NCI-H146 treated with DMSO at 0.1 percent for 48 hours (cell line): ENCODE measurements at regions not wholly inside any gene's neighbourhood (a gene's known extent, or its start where the extent isn't known, plus 50 kb on each side); places are given as distances from the start of the nearest gene placed in this dataset.

Source experiments
- DNase-seq: peaks from one replicate; lab custom pipeline; 2025; ENCODE audit not compliant: unreplicated experiment; lab: John Stamatoyannopoulos, UW

DNA sequence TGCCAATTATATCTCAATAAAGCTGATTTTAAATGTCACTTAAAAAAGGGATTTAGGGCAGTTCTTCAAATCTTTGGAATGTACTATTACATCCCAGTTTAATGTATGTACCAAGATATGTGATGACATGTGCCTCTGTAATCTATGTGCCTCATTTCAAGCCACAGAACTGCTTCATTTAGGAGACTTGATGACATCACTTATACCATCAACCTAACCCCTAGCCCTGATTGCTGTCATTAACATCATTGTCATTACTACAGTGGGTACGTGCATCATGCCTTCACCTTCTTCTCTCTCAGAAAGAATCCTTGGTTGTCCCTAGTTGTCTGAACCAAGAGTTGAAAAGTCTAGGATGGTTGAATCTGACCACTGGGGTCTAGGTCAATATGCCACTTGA lies 134.3 kb upstream of the RAB11FIP2 start:
- no peak for DNase-seq

DNA sequence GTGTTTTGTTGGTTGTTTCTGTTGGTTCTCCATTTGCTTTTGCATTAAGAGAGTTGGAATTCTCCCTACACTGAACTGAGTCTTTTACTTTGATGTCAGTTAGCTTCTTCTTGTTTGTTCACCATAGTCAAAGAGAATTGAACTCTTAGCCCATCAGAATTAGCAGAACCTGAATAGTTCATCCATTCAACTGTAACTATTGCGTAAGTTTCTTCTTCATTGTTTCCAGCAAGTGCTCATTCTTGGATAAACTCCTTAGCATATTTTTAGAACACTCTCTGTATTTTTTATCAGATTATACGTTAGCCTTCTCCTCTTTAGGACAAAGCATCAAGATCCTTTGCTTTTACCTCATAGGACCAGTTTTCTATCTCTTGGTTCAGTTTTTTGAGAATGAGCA lies 128.4 kb upstream of the RAB11FIP2 start:
- DNase-seq: no peak

DNA sequence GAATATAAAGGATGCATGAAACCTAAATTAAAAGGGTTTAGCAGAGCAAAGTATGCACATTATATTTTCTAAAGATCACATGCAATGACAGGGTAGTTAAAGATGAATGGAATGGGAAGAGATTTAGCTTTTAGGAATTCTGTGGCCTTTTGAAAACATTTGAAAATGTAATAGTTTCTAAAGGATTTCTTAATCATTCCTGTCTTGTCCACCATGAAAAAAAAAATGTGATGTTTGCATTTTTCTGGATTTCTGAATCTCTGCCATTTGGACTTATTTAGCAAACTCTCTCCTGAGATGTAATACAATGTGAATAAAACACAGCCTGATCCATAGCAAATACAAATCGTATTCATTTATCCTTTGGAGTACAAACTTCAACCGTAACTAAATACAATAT lies 126.6 kb upstream of the RAB11FIP2 start:
- no peak for DNase-seq

DNA sequence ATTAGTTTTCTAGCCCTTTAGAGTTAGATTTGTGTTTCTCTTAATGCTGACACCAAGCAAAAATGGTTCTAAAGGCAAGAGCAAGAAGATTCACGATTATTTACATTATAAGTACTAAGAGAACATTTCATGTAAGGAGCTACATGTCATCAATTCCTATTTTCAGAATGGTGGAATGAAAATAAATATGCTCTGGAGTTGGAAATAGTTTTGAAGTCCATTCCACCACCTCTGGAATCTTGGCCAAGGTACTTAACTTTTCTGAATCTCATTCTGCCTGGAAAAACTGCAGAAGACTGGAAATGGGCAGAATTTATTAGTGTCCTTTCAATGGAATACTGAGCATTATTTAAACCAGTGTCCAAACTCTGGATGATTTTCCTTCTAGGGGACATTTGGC lies 125.1 kb upstream of the RAB11FIP2 start:
- no peak for DNase-seq

DNA sequence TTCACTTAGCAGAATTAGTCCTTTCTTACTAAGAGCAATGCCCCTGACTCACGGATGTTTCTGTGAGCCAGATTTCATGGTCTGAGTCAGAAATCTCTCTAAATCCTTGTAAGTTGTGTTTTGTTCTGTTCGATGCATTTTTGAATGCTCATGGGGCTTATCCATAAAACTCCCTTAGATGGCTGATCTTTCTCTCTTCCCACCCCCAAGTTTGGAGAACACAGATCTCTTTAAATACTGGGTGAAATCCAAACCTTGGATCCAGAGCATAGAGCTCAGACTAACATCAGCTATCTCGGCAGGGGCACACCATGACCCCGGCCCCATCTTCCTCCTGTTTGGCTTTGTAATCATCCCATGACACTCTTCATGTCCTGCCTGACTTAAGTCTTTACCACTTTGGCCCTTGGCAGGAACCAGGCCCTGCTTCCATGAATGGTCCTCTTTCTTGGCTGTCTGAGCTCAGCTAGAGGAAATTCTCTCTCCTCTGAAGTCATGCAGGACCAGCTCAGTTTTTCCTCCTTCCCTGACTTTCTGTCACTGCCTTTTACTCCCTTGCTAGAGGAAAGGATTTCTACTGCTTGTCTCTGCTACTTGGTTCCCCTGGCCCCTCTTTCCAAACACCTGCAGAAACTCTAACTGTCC lies 120.4 kb upstream of the RAB11FIP2 start:
- DNase-seq: no peak

DNA sequence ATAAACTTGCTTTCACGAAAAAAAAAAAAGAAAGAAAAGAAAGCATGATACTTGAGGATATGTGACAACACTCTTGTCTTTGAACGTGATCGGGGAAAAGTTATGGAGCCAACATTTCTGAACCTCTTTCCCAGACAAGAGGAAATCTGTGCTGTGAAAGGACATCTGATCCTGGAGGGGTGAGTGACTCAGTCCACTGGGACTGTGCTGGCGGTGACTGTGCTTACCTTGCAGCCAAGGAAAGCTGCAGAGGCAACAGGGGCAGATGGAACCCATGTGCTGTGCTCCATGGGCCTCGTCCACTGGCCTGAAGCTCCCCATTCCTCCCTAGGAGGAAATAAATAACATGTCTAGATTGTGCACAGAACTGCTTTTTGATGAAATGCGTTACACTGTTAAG lies 116.5 kb upstream of the RAB11FIP2 start:
- DNase-seq: no peak

DNA sequence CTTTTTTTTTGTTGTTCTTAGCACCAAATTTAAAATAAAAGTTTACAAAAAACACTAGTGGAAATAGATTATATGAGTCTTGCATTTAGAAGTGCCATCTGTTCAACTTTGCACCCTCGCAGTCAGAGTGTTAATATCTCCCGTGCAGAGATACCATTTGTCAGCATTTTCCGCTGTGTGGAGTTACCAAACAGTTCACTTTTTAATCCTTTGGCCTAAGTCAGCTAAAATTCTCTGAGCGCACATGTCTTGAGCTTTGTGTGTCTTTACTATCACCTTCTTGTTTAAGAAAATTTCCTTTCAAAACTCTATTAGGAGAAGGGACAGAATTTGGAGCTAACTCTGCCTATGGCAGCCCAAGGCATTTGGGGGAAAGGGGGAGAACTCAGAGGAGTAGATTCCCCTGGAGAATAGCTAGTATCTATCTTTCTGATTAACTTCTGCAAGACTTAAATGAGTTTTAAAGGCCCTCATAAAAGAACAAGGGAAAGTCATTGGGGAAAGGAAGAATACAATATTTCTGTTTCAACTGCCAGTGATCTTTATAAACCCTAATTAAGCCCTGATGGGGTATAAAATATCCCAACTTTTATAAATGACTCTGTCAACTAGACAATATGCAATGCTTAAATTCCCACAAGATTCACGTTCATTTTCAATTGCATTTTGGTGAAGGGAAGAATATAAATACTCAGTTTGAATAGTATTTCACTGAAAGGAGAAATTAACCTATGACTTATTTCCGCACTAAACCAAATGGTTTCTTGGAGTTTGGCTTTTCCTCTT lies 114.9 kb upstream of the RAB11FIP2 start:
- no peak for DNase-seq

DNA sequence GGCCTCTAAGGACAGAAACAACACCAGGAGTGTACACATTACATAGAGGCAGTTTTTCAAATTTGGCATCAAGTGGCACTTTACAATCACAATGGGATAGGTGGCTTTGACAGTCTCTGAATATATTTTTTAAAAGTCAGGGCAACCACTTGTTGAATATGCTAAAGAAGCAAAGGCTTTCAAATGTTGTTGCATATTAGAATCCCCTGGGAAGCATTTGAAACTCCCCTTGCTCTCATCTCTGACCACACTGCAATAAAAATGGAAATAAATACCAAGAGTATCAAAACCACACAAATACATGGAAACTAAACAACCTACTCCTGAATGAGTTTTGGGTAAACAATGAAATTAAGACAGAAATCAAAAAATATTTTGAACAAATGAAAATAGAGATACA lies 106.5 kb upstream of the RAB11FIP2 start:
- DNase-seq: no peak

DNA sequence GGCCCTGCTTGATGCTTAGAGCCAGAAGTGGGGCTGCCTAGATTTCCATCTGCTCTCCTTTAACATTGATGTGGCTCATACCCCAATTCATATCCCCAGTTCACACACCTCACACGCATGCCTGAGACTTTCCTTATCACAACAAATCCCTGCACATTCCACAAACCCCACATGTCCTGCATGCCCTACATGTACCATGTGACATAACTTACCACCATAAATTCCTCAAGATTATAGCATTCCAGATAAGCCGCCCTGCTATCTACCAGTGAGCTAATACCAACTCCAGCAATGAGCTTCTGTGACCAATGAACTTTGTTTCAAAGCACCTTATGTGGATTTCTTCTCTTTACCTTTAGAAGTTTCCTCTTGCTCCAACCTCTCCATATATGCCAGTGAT lies 104.7 kb upstream of the RAB11FIP2 start:
- DNase-seq: no peak

DNA sequence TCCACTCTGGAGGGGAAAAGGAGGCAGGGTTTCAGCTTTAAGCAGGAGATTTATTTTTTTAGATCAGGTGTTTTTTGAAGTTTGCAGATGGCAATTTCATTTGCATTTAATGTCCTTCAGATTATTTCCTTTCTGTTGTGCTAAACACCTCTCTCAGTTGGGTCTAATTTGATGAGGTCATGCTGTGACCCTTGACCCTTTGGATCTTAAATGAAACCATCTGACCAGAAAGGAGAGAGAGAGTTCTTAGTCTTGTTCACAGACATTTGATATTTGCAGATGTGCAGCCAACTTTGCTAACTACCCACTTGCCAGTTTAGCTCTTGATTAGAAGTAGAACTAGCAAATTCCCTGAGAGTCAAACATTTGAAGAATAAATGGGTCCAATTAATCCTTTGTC lies 101.5 kb upstream of the RAB11FIP2 start:
- no peak for DNase-seq

DNA sequence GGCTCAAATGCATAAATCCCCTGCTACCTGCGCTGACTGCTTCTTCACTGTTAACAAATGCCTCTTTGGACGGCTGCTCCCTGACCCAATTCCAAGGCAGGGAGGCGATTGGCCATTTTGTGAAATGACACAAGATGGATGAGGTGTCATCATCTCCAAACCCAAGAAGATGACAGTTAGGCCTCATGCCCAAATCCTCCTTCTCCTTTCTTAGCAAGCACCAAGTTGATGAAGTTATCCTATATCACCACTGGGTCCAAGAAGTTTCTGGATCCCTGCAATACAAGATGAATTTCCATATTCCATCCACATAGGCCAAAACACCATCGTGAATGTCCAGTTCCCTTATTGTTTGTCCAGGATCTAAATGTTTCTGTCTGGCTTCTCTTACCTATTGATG lies 98.5 kb upstream of the RAB11FIP2 start:
- no peak for DNase-seq

DNA sequence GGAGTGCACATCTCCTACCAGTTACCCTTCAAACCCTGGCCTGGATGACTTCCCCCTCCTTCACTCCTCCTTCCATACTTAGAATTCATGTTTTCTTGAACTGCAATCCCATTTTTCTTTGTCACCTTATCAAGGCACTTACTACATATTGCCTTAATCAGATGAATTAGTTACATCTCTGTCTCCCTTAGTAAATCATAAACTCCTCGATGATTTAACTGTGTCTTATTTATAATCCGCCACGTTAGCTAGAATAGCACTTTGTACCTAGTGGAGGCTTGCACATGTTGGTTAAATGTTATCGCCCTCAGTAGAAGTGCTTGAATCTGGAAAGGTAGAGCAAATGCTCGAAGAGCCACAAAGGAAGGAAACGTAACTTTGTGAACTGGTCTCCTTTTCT lies 94.7 kb upstream of the RAB11FIP2 start:
- DNase-seq: no peak

DNA sequence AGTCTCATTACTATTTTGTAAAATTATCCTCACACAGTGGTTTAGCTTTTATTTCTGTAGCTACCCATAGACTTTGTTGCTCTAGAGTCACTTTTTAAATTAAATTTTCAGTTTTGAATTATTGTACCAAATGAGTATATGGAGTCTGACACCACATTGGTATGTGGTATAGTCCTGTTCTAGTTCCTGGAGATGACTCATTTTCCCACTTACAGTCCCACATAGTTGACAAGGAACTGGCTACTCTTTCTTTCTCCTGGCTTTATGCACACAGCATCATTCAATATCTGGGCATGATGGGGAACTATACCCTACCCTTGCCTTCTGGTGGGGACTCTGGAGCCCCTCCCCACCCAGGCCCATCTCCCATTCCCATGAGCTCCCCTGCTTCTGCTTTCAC lies 92.6 kb upstream of the RAB11FIP2 start:
- no peak for DNase-seq

DNA sequence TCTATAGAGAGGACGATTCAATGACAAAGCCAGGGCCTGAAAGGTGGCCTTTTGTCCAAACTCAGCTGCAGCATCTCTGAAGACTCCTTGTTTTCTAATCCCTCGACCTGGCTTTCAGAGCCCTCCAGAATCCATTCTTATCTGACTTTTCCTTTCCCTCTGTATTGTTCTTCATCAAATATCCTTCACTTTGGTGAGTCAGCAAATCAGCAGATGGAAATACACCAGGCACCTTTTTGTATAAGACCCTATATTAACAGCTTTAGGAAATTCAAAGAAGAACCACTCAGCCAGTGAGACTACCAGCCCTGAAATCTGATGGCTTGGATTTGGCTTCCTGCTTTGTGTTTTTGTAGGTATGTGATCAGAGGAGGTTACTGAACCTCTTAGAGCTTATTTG lies 81.9 kb upstream of the RAB11FIP2 start:
- DNase-seq: no peak

DNA sequence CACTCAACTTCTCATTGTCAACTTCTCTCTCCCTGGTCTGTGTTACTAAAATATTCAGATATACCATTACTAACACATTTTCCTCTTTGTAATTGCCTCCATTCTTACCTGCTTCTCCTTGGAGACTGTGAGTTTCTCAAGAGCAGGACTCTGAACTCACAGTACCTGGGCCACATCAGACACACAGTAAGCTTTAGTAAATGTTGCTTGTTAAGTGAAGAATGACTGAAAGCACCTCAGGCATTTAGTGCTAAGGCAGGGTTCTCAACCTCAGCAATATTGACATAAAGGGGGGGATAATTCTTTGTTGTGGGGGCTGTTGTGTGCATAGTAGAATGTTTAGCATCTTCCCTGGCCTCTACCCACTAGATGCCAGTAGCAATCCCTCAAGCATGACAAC lies 72.0 kb upstream of the RAB11FIP2 start:
- no peak for DNase-seq

DNA sequence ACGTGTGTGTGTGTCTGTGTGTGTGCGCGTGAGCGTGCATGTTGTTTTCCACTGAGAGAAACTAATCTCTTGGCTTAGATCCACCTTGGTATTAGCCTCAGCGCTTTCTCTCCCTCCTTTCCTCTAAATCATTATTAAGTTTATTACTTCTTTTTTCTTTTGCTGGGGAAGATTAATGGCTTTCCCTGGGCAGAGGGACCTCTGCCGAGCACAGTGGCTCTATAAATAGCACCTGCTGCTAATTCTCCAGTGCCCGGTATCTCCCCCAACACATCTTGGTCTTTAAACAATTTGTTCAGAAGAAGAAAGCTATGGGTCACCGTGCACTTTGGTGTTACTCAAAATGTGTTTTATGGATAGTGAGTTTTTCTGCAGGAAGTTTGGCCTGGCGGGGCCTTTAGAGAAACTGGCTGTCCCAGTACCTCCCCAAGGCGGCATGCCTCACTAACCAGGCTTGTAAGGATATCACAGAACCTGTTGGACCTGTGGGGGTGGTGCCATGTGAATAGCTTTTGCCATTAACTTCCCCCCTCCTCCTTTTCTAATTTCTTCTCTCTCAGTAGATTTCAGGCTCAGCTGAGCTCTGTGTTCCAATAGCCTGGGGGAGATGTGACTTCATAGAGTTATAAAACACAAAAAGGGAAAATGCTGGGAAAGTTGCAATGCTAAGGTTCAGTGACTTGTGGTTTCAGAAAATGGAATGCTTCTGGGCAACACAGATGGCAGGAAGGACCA lies 70.1 kb upstream of the RAB11FIP2 start:
- DNase-seq: no peak

DNA sequence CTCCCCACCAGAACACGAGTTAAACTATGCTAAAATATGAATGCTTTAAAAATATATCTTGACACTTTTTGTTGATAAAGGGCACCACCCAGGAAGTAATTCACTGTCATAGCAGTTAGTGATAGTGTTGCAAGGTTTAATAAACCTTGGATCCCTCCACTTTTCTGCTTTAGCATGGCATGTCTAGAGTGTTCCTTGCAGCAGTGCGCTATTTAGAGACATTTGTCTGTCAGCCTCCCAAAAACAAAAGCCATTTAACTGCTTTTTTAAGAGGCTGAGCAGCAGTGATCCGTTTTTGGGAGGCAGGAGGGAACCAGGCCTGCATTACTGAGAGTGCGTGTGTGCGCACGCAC lies 69.6 kb upstream of the RAB11FIP2 start:
- no peak for DNase-seq

DNA sequence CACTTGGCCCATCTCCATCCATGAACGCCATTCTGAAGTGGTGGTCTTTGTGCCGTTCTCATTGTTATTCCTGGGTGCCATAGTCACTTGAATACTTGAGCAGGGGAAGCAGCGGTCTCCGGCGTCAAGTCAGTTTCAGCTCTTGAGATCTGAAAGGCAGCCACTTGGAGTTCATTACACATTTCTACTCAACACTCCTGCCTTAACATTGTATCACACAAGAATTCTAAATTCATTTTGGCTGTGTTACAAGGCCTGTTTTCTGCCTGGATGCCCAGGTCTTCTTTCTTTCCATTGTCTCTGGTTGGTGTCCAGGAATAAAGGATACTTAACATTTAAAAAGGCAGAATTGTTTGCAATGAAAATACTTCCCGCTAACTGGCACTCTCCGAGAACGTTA lies 69.0 kb upstream of the RAB11FIP2 start:
- no peak for DNase-seq

DNA sequence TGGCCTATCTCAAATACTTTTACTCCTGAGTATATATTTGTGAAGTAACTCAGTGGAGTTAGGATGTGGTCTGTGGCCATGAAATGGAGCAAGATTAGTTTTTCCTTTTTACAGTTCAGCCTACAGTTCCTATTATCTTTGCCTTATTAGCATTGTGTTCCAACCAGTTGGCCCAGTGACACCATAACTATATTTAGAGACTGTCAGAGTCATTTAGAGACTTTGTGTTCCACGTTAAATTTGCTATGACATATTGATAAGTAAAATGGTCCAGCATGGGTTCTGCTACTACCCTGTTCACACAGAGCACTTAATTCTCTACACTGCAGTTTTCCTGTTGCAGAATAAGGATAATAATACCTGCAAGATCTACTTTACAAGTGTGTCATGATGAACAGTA lies 68.3 kb upstream of the RAB11FIP2 start:
- no peak for DNase-seq

DNA sequence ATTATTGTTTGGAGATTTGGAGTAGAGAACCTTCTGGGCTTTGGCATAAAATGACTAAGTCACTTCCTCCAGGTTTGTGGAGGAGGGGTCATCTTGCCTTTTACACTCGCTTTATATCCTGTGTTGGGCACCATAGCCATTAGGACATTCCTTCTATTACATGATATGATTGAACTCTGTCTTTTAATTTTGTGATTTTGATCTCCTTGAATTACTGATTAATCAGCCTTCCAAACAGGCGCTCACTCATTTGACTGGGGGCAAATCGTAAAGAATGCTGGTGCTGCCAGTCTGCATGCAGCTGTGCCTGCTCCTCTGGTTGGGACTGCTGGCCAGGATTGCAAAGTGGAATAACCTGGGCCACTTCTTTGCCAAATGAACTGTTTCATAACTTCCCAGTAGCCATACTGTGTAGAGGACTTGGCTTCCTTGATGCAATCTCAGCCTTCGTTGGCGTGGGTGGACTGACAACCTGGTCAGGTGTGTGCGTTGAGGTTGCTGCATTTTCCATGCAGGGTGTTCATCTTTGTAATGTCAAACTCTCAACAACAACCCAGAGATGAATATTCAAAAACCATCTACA lies 65.9 kb upstream of the RAB11FIP2 start:
- DNase-seq: no peak

DNA sequence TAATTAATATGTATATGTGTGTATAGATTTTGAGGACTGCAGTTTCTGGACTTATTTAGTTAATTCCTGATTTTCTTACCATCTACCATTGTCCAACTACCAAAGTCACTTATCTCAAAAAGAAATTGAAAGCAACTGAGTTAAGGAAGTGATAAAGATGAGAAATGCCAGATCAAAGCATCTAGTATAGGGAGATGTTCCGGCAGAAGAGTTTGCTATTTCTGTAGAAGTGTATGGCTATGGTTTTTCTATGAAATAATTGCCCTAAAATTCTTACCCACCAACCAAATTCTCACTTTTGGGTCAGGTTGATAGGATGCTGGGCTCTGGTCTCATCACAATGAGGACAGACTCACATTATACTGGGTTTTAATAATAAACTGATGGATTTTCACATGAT lies 64.0 kb upstream of the RAB11FIP2 start:
- DNase-seq: no peak
